ENCODE measurements at regions not wholly inside any gene's neighbourhood (a gene's known extent, or its start where the extent isn't known, plus 50 kb on each side); places are given as distances from the start of the nearest gene placed in this dataset.

GRCh38 chr1:59244891-59245290 lies 52.0 kb upstream of the FGGY start:
- BruUV-seq (replicated peaks) = no TSS peak
- Histone ChIP-seq H3K36me3 (ENCODE audit: insufficient read depth, low read length, poor library complexity, severe bottlenecking) (no peaks in the 10 kb centered on the region), H3K4me3 (ENCODE audit: low read depth, low read length, poor library complexity, severe bottlenecking) (no peak overlapping the region), H3K27ac (ENCODE audit: low read depth, low read length, poor library complexity, severe bottlenecking) (no peak overlapping the region), H3K27me3 (replicated peaks; ENCODE audit: insufficient read depth, low read depth, low read length, poor library complexity) (peaks cover 28% of the 10 kb centered on the region), H3K9me3 (ENCODE audit: low read depth, low read length, poor library complexity, severe bottlenecking) (no peaks in the 10 kb centered on the region), H3K4me1 (ENCODE audit: insufficient read depth, low read length, poor library complexity, severe bottlenecking) (no peaks in the 10 kb centered on the region)
- POLR2A ChIA-PET (ENCODE audit: low non-redundant PET) = no interaction called here
- CTCF ChIA-PET = no interaction called here
- intact Hi-C loops (cut with micrococcal nuclease; ENCODE audit: unreplicated experiment) = no loop called here
- DNase-seq (ENCODE audit: low spot score) = no peak
- TF ChIP-seq EZH2 (IDR thresholded peaks at IDR 0.05; ENCODE audit: borderline replicate concordance, low read depth, low read length, poor library complexity, severe bottlenecking) = no peak
- no peak for TF ChIP-seq CTCF (conservative IDR thresholded peaks at IDR 0.05; ENCODE audit: low read depth, low read length)

Data from A673 (cell line).